Prostate gland (tissue), 2 donors: ENCODE measurements at regions not wholly inside any gene's neighbourhood (a gene's known extent, or its start where the extent isn't known, plus 50 kb on each side); places are given as distances from the start of the nearest gene placed in this dataset.
A peak's percentile ranks its signal among the peaks of the same experiment; 100 is the strongest.

ENCODE experiments used
- DNase-seq: peaks from one replicate; pipeline ENCODE4 v3.0.0-alpha.2; 2019; ENCODE audit warnings: low spot score
- H3K27ac ChIP-seq, 2 donors: fragments of 200-600 bp; sonication (generic); 2 replicates each; pipeline ENCODE4 v1.5.1; 2017 to 2019
- H3K27me3 ChIP-seq: fragments of 200-600 bp; sonication (generic); replicated peaks from 2 replicates; pipeline ENCODE4 v1.5.1; 2019; ENCODE audit not compliant: insufficient read depth
- H3K36me3 ChIP-seq, 2 donors: fragments of 200-600 bp; sonication (generic); 1 replicate in 1 of 2; 2 replicates in 1 of 2; pipeline versions ENCODE4 v1.5.1 to v1.8.1; 2017 to 2019
- H3K4me1 ChIP-seq: fragments of 200-600 bp; sonication (generic); replicated peaks from 2 replicates; pipeline ENCODE4 v1.5.1; 2019
- H3K4me3 ChIP-seq, 2 donors: fragments of 200-600 bp; sonication (generic); 2 replicates each; pipeline ENCODE4 v1.5.1; 2017 to 2019
- H3K9me3 ChIP-seq: fragments of 200-600 bp; sonication (generic); 2 replicates; pipeline ENCODE4 v1.5.1; 2017
- POLR2A ChIP-seq: fragments of 450-650 bp; IDR thresholded peaks from one replicate; pipeline ENCODE4 v1.6.1; 2016; ENCODE audit warnings: antibody characterized with exemption, mild to moderate bottlenecking
- POLR2AphosphoS5 ChIP-seq: sonication (generic); formaldehyde crosslinking; IDR thresholded peaks from one replicate; pipeline ENCODE4 v1.6.1; 2017; ENCODE audit warnings: antibody characterized with exemption
- WGBS: methylation state at CpG from one replicate; pipeline ENCODE4 v1.1.5; 2018; 5-methylcytosine and 5-hydroxymethylcytosine counted together
- intact Hi-C: fragments of 100-400 bp; cut with DNase I; formaldehyde crosslinking; loops from one replicate; pipeline ENCODE4 v1.14.2; 2022
- TF ChIP-seq, protein P1 (sequence below), 4 experiments: fragments of 200-600 bp in 2 of 4; fragments of 450-650 bp in 2 of 4; sonication (generic) in 2 of 4; IDR thresholded peaks; 1 replicate in 3 of 4; 2 replicates in 1 of 4; pipeline ENCODE4 v1.5.1; 2016 to 2019; ENCODE audit warnings: antibody characterized with exemption in 4 of 4, mild to moderate bottlenecking in 2 of 4, moderate library complexity in 2 of 4

DNA sequence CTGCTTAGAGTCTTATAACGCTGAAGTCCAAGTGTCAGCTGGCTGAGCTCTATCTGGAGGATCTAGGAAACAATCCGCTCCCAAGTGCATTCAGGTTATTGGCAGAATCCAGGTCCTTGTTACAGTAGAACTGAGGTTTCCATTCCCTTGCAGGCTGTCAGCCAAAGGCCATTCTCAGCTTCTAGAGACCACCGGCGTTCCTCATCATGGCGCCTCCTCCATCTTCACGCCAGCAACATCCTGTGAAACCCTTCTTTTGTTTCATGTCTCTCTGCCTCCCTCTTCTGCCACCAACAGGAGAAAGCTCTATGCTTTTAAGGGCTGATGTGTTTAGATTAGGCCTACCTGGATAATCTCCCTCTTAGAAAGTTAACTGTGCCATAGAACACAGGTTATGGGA is 133.0 kb upstream of the RASSF8 start:
- H3K27ac ChIP-seq: peak overlapping the region; percentile 42 to 44
- intact Hi-C loops: no loop called here
- no peak overlapping the region for H3K4me3 ChIP-seq
- H3K27me3 ChIP-seq: no peaks in the 10 kb centered on the region
- WGBS: 44% methylated on average over 6 of the region's 6 CpGs
- no peaks in the 10 kb centered on the region for H3K4me1 ChIP-seq
- H3K9me3 ChIP-seq: no peaks in the 10 kb centered on the region
- DNase-seq: no peak
- TF ChIP-seq, protein P1, sequence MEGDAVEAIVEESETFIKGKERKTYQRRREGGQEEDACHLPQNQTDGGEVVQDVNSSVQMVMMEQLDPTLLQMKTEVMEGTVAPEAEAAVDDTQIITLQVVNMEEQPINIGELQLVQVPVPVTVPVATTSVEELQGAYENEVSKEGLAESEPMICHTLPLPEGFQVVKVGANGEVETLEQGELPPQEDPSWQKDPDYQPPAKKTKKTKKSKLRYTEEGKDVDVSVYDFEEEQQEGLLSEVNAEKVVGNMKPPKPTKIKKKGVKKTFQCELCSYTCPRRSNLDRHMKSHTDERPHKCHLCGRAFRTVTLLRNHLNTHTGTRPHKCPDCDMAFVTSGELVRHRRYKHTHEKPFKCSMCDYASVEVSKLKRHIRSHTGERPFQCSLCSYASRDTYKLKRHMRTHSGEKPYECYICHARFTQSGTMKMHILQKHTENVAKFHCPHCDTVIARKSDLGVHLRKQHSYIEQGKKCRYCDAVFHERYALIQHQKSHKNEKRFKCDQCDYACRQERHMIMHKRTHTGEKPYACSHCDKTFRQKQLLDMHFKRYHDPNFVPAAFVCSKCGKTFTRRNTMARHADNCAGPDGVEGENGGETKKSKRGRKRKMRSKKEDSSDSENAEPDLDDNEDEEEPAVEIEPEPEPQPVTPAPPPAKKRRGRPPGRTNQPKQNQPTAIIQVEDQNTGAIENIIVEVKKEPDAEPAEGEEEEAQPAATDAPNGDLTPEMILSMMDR (IDR thresholded peaks at IDR 0.05): peak in 1 of 4 experiments; percentile 26
- no peak for TF ChIP-seq POLR2A
- no peak for TF ChIP-seq POLR2AphosphoS5
- no peaks in the 10 kb centered on the region for H3K36me3 ChIP-seq

DNA sequence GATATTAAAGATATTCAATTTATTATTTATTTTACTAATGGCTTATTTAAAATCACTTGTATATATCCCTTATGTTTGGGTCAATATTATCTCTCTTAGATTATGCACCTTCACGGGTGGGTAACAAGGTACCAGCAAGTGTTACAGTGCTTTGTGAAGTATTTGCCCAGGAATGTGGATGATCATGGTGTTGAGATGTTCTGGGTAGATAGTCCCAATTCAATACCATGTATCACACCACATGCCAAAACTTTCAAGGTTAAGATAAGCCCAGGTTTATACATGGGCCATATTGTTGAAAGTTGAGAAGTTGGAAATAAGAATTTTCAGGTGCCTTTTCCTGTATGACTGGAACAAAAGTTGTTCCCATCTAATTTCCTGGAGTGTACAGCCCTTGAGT is 131.3 kb upstream of the RASSF8 start:
- 94% methylated on average over 1 of the region's 1 CpG for WGBS
- intact Hi-C loops: no loop called here
- Histone ChIP-seq H3K4me1 (no peaks in the 10 kb centered on the region), H3K27me3 (no peaks in the 10 kb centered on the region), H3K36me3 (no peaks in the 10 kb centered on the region), H3K4me3 (no peak overlapping the region), H3K27ac (no peak overlapping the region), H3K9me3 (no peaks in the 10 kb centered on the region)
- no peak for DNase-seq
- TF ChIP-seq, protein P1 (IDR thresholded peaks at IDR 0.05): no peak
- no peak for TF ChIP-seq POLR2A
- no peak for TF ChIP-seq POLR2AphosphoS5

DNA sequence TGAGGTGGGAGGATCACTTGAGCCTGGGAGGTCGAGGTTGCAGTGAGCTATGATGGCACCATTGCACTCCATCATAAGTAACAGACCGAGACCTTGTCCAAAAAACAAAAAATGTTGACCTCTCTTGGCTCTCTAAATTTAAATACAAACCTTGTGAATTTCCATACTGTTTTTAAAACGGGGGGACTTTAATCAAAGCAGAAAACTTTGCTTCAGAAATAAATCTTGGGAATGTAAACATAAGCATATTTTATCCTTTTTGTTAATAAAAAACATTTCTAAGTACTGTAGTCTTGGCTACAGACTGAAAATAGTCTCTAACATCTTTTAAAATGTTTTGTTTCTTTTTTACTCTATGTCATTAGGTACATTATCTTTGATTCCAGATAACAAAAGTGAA is 130.7 kb upstream of the RASSF8 start:
- H3K36me3 ChIP-seq: no peaks in the 10 kb centered on the region
- H3K27ac ChIP-seq: no peak overlapping the region
- no peaks in the 10 kb centered on the region for H3K4me1 ChIP-seq
- no peak overlapping the region for H3K4me3 ChIP-seq
- H3K9me3 ChIP-seq: no peaks in the 10 kb centered on the region
- H3K27me3 ChIP-seq: no peaks in the 10 kb centered on the region
- no peak for DNase-seq
- 65% methylated on average over 3 of the region's 3 CpGs for WGBS
- intact Hi-C loops: no loop called here
- TF ChIP-seq POLR2A (no peak), POLR2AphosphoS5 (no peak)
- TF ChIP-seq, protein P1 (IDR thresholded peaks at IDR 0.05): no peak

DNA sequence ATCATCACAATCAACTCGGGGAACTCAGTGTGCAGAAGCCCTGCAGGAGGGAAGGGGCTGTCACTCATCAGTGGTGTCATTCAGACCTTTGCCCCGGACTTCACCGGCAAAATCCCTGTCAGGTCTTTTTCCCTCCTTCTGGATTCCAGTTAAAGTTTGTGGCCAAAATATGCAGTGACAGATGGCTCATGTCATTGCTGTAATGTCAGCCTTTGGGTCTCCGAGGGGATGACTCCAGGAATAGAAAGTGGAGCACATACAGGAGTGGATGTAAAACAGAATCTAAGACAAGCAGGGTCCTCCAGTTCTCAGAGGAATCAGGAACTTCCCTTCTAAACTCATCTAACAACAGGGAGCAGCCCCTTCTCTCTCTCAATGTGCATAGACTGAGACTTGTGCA is 130.3 kb upstream of the RASSF8 start:
- TF ChIP-seq POLR2AphosphoS5 (no peak), POLR2A (no peak)
- TF ChIP-seq, protein P1 (IDR thresholded peaks at IDR 0.05): no peak
- H3K27me3 ChIP-seq: no peaks in the 10 kb centered on the region
- 62% methylated on average over 4 of the region's 4 CpGs for WGBS
- no peaks in the 10 kb centered on the region for H3K4me1 ChIP-seq
- H3K27ac ChIP-seq: no peak overlapping the region
- H3K4me3 ChIP-seq: no peak overlapping the region
- DNase-seq: no peak
- intact Hi-C loops: no loop called here
- no peaks in the 10 kb centered on the region for H3K9me3 ChIP-seq
- H3K36me3 ChIP-seq: no peaks in the 10 kb centered on the region

DNA sequence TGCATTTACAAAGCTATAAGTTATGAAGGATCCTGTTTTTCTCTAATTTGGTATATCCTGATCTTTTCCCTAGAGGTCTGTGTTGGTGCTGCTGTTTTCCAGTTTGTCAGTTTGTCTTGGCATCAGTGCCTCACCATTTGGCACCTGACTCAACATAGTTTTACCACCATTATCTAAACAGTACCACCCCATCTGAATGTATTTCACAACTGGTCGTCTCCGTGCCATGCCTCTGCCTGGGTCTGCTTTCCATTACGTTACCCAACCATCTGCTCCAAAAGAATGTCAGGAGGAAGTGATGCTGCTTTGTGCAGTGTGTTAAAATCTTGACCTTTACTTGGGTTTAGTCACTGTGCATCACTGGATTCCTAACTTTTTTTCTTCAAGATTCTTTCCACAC is 129.3 kb upstream of the RASSF8 start:
- Histone ChIP-seq H3K36me3 (no peaks in the 10 kb centered on the region), H3K4me3 (no peak overlapping the region), H3K4me1 (no peaks in the 10 kb centered on the region), H3K27ac (no peak overlapping the region), H3K27me3 (no peaks in the 10 kb centered on the region), H3K9me3 (no peaks in the 10 kb centered on the region)
- intact Hi-C loops: no loop called here
- 23% methylated on average over 3 of the region's 3 CpGs for WGBS
- TF ChIP-seq POLR2AphosphoS5: peak; percentile 70
- no peak for TF ChIP-seq POLR2A
- TF ChIP-seq, protein P1 (IDR thresholded peaks at IDR 0.05): peak in 1 of 4 experiments; percentile 5
- peak; percentile 66 for DNase-seq
